ENCODE measurements at regions not wholly inside any gene's neighbourhood (a gene's known extent, or its start where the extent isn't known, plus 50 kb on each side); places are given as distances from the start of the nearest gene placed in this dataset.
"Not testable (repeated sequence)": the region's sequence is repeated elsewhere in the genome, so short reads cannot be mapped to it uniquely, and the experiment has no call there.

DNA sequence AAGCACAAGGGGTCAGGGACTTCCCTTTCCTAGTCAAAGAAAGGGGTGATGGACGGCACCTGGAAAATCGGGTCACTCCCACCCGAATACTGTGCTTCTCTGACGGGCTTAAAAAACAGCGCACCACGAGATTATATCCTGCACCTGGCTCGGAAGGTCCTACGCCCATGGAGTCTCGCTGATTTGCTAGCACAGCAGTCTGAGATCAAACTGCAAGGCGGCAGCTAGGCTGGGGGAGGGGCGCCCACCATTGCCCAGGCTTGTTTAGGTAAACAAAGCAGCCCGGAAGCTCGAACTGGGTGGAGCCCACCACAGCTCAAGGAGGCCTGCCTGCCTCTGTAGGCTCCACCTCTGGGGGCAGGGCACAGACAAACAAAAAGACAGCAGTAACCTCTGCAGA lies 375.5 kb downstream of the SI start:
- TF ChIP-seq CTCF (conservative IDR thresholded peaks at IDR 0.05; ENCODE audit: low read depth, low read length); EZH2 (IDR thresholded peaks at IDR 0.05; ENCODE audit: borderline replicate concordance, low read depth, low read length, poor library complexity, severe bottlenecking): not testable (repeated sequence)

All from A673 (cell line).